CD4-positive, alpha-beta T cell (primary cell): ENCODE measurements at regions not wholly inside any gene's neighbourhood (a gene's known extent, or its start where the extent isn't known, plus 50 kb on each side); places are given as distances from the start of the nearest gene placed in this dataset.

Experiments used
- ATAC-seq: fragments of 200-7000 bp; cut with Tn5 transposase; one replicate; pipeline ENCODE4 v1.10.0; 2022; ENCODE audit warnings: mild to moderate bottlenecking; ENCODE audit not compliant: poor library complexity
- CTCF ChIA-PET: fragments of 350-600 bp; sonication (Branson Sonifier 250); formaldehyde crosslinking; loops from one replicate; lab custom pipeline; 2021; ENCODE audit warnings: antibody characterized with exemption, inconsistent platforms; lab: Charles Lee
- POLR2A ChIA-PET: fragments of 350-600 bp; sonication (Branson Sonifier 250); formaldehyde crosslinking; loops from one replicate; lab custom pipeline; 2021; ENCODE audit warnings: antibody characterized with exemption, inconsistent platforms; lab: Charles Lee
- DNase-seq, 14 experiments: peaks; one replicate each; pipeline ENCODE4 v3.0.0-alpha.2; 2013 to 2020; ENCODE audit warnings: mixed read lengths in 2 of 14
- H3K27ac ChIP-seq, 2 donors: one replicate each; pipeline versions ENCODE4 v1.5.1 to v1.7.0; 2013; ENCODE audit warnings: low read length in 2 of 2, low read depth in 1 of 2, mild to moderate bottlenecking in 1 of 2
- H3K27me3 ChIP-seq, 2 experiments: 1 replicate in 1 of 2; 2 replicates in 1 of 2; pipeline versions ENCODE4 v1.6.1 to v1.7.0; 2013; ENCODE audit warnings: low read length in 2 of 2, control low read depth in 1 of 2, mild to moderate bottlenecking in 1 of 2, moderate library complexity in 1 of 2; ENCODE audit not compliant: insufficient read depth in 2 of 2, control insufficient read depth in 1 of 2
- H3K36me3 ChIP-seq: one replicate; pipeline ENCODE4 v1.6.1; 2013; ENCODE audit warnings: low read length, control low read depth; ENCODE audit not compliant: insufficient read depth
- H3K4me1 ChIP-seq: one replicate; pipeline ENCODE4 v1.6.1; 2013; ENCODE audit warnings: low read length, control low read depth; ENCODE audit not compliant: insufficient read depth
- H3K4me3 ChIP-seq: one replicate; pipeline ENCODE4 v1.5.1; 2013; ENCODE audit warnings: mild to moderate bottlenecking, low read length, moderate library complexity
- H3K9me3 ChIP-seq, 2 experiments: 1 replicate in 1 of 2; 2 replicates in 1 of 2; pipeline versions ENCODE4 v1.6.1 to v1.7.0; 2013; ENCODE audit warnings: low read length in 2 of 2, mild to moderate bottlenecking in 2 of 2, control low read depth in 1 of 2, moderate library complexity in 1 of 2; ENCODE audit not compliant: control insufficient read depth in 1 of 2, insufficient read depth in 1 of 2
- H3K27ac Mint-ChIP-seq: one replicate; pipeline ENCODE4 v1.8.0; 2020; ENCODE audit warnings: mixed read lengths
- H3K27me3 Mint-ChIP-seq: one replicate; pipeline ENCODE4 v1.8.0; 2021; ENCODE audit warnings: mixed read lengths
- H3K36me3 Mint-ChIP-seq: one replicate; pipeline ENCODE4 v1.8.0; 2021; ENCODE audit warnings: low read depth, mixed read lengths
- H3K4me1 Mint-ChIP-seq: one replicate; pipeline ENCODE4 v1.8.0; 2021; ENCODE audit warnings: low read depth, mixed read lengths
- H3K4me3 Mint-ChIP-seq: one replicate; pipeline ENCODE4 v1.8.0; 2020; ENCODE audit warnings: mild to moderate bottlenecking, mixed read lengths
- H3K9me3 Mint-ChIP-seq: one replicate; pipeline ENCODE4 v1.8.0; 2020; ENCODE audit warnings: mixed read lengths
- intact Hi-C, 2 experiments: fragments of 100-400 bp; cut with DNase I in 1 of 2; cut with micrococcal nuclease in 1 of 2; formaldehyde crosslinking; loops; one replicate each; pipeline versions ENCODE4 v1.15.1 to v1.9.0; 2023 to 2025; cut with DNase I, micrococcal nuclease
- TF ChIP-seq, protein P1 (sequence below): fragments of 200-600 bp; IDR thresholded peaks from one replicate; pipeline ENCODE4 v1.8.0; 2022; ENCODE audit warnings: antibody characterized with exemption, mild to moderate bottlenecking

- H3K9me3 Mint-ChIP-seq: peaks cover 2% of the 10 kb centered on the region
- POLR2A ChIA-PET: no interaction called here
- no peak for ATAC-seq
- no peaks in the 10 kb centered on the region for H3K36me3 Mint-ChIP-seq
- TF ChIP-seq, protein P1, sequence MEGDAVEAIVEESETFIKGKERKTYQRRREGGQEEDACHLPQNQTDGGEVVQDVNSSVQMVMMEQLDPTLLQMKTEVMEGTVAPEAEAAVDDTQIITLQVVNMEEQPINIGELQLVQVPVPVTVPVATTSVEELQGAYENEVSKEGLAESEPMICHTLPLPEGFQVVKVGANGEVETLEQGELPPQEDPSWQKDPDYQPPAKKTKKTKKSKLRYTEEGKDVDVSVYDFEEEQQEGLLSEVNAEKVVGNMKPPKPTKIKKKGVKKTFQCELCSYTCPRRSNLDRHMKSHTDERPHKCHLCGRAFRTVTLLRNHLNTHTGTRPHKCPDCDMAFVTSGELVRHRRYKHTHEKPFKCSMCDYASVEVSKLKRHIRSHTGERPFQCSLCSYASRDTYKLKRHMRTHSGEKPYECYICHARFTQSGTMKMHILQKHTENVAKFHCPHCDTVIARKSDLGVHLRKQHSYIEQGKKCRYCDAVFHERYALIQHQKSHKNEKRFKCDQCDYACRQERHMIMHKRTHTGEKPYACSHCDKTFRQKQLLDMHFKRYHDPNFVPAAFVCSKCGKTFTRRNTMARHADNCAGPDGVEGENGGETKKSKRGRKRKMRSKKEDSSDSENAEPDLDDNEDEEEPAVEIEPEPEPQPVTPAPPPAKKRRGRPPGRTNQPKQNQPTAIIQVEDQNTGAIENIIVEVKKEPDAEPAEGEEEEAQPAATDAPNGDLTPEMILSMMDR: no peak
- no peaks in the 10 kb centered on the region for H3K9me3 ChIP-seq
- no peak overlapping the region for H3K27ac Mint-ChIP-seq
- no peak for DNase-seq
- no peaks in the 10 kb centered on the region for H3K36me3 ChIP-seq
- H3K27me3 ChIP-seq: peaks cover 0 to 2% of the 10 kb centered on the region in 2 experiments
- no peaks in the 10 kb centered on the region for H3K4me1 ChIP-seq
- intact Hi-C loops: no loop called here
- H3K4me3 ChIP-seq: no peak overlapping the region
- H3K27me3 Mint-ChIP-seq: no peaks in the 10 kb centered on the region
- no peaks in the 10 kb centered on the region for H3K4me1 Mint-ChIP-seq
- H3K27ac ChIP-seq: no peak overlapping the region
- CTCF ChIA-PET: no interaction called here
- H3K4me3 Mint-ChIP-seq: no peak overlapping the region
Observed at GRCh38 chr10:33764694-33765185, 430.3 kb upstream of the NRP1 start.

DNA sequence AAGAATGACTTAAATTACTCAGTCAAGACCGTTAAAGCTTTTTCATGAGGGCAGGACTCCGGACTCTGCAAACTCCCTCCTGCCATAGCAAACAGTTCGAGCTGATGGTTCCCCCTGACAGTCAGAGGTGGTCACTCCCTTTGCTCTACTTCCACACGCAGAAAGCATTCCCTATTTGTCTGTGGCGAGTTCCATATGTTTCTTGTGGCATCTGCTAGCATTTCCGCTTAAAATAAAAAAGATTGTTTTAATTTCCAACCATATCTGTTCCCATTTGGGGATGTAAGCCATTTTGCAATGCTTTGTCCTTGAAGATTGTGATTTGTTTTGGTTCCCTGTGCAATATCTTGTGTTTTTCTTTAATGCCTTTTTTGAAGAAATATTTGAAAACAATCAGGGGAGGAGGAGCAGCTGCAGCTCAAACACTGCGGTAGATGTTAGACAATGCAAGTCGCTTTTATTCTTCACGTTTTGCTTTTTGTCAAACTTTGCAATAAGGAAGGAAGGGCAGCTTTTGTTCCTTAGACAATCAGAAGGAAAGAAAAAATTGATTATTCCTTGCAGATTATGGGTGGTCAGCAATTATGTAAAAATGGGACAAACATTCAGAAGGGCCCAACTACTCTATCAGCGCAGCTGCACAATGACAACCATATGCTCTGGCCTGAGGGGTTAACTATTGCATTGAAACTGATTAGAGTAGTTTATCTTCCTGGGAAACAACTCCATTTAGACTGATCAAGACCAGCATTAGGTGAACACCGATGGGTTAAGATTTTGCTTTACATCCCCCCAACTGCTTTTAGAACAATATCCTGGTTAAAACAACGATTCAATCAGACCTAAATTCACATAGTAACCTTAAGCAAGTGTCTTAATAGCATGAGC lies 425.8 kb upstream of the NRP1 start:
- no peak for DNase-seq
- no peaks in the 10 kb centered on the region for H3K36me3 ChIP-seq
- ChIA-PET CTCF (no interaction called here), POLR2A (no interaction called here)
- no peaks in the 10 kb centered on the region for H3K9me3 ChIP-seq
- H3K36me3 Mint-ChIP-seq: no peaks in the 10 kb centered on the region
- no peaks in the 10 kb centered on the region for H3K4me1 Mint-ChIP-seq
- H3K27me3 ChIP-seq: peaks cover 0 to 2% of the 10 kb centered on the region in 2 experiments
- H3K27me3 Mint-ChIP-seq: no peaks in the 10 kb centered on the region
- H3K4me3 Mint-ChIP-seq: no peak overlapping the region
- intact Hi-C loops: no loop called here
- ATAC-seq: no peak
- H3K4me1 ChIP-seq: no peaks in the 10 kb centered on the region
- no peak overlapping the region for H3K27ac Mint-ChIP-seq
- no peak overlapping the region for H3K4me3 ChIP-seq
- H3K27ac ChIP-seq: no peak overlapping the region
- TF ChIP-seq, protein P1: no peak
- peaks cover 2% of the 10 kb centered on the region for H3K9me3 Mint-ChIP-seq

DNA sequence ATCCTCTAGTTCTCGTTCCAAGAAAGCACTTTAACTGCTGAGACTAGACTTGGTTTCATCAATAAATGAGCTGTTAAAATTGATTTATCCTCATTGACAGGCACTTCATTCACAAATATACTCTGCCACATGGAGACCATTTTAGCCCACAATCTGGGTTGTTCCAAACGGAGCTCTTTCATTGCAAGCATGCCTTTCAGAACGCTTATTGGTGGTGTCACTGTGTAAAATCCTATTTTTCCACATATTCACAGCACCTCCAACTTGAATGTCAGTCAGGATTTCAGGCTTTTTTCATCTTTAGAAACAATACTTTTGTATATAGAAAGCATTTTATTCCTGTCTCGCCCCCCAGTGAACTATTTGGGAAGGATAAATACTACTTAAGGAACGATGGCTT lies 424.7 kb upstream of the NRP1 start:
- ATAC-seq: no peak

More for the DNA sequence above, 424.7 kb upstream of the NRP1 start:
- intact Hi-C loops: no loop called here
- H3K4me3 Mint-ChIP-seq: no peak overlapping the region
- no peak overlapping the region for H3K27ac Mint-ChIP-seq
- H3K36me3 Mint-ChIP-seq: no peaks in the 10 kb centered on the region
- H3K4me1 ChIP-seq: no peaks in the 10 kb centered on the region
- TF ChIP-seq, protein P1: no peak
- ChIA-PET CTCF (no interaction called here), POLR2A (no interaction called here)
- peaks cover 0 to 2% of the 10 kb centered on the region in 2 experiments for H3K27me3 ChIP-seq
- DNase-seq: no peak
- peaks cover 2% of the 10 kb centered on the region for H3K9me3 Mint-ChIP-seq
- H3K9me3 ChIP-seq: no peaks in the 10 kb centered on the region
- H3K36me3 ChIP-seq: no peaks in the 10 kb centered on the region
- no peak overlapping the region for H3K4me3 ChIP-seq
- no peak overlapping the region for H3K27ac ChIP-seq
- H3K4me1 Mint-ChIP-seq: no peaks in the 10 kb centered on the region
- H3K27me3 Mint-ChIP-seq: no peaks in the 10 kb centered on the region
